Spleen (tissue), 11 donors: ENCODE measurements at regions not wholly inside any gene's neighbourhood (a gene's known extent, or its start where the extent isn't known, plus 50 kb on each side); places are given as distances from the start of the nearest gene placed in this dataset.

ENCODE experiments used
- DNase-seq: peaks from one replicate; pipeline ENCODE4 v3.0.0-alpha.2; 2020
- H3K27ac ChIP-seq, 8 donors: fragments of 200-600 bp; sonication (generic) in 7 of 8; 1 replicate in 4 of 8; 2 replicates in 4 of 8; pipeline versions ENCODE4 v1.5.0 to v1.8.0; 2016 to 2021; ENCODE audit warnings: inconsistent platforms in 4 of 8, mild to moderate bottlenecking in 4 of 8, moderate library complexity in 1 of 8
- H3K27me3 ChIP-seq, 7 donors: fragments of 200-600 bp; sonication (generic) in 6 of 7; replicated peaks in 1 of 7; 1 replicate in 4 of 7; 2 replicates in 3 of 7; pipeline versions ENCODE4 v1.5.0 to v1.8.0; 2016 to 2021; ENCODE audit warnings: inconsistent platforms in 3 of 7, mild to moderate bottlenecking in 1 of 7
- H3K36me3 ChIP-seq, 6 donors: fragments of 200-600 bp; sonication (generic) in 5 of 6; 1 replicate in 4 of 6; 2 replicates in 2 of 6; pipeline versions ENCODE4 v1.5.0 to v1.8.0; 2016 to 2021; ENCODE audit warnings: inconsistent platforms in 2 of 6
- H3K4me1 ChIP-seq, 6 donors: fragments of 200-600 bp; sonication (generic) in 5 of 6; 1 replicate in 3 of 6; 2 replicates in 3 of 6; pipeline versions ENCODE4 v1.5.0 to v1.8.0; 2016 to 2021; ENCODE audit warnings: inconsistent platforms in 3 of 6
- H3K4me3 ChIP-seq, 8 donors: fragments of 200-600 bp; sonication (generic) in 7 of 8; 1 replicate in 4 of 8; 2 replicates in 4 of 8; pipeline versions ENCODE4 v1.5.0 to v1.8.0; 2016 to 2021; ENCODE audit warnings: inconsistent platforms in 4 of 8, mild to moderate bottlenecking in 4 of 8, moderate library complexity in 2 of 8
- H3K9me3 ChIP-seq, 8 donors: fragments of 200-600 bp; sonication (generic) in 7 of 8; 1 replicate in 4 of 8; 2 replicates in 4 of 8; pipeline versions ENCODE4 v1.5.0 to v1.8.0; 2016 to 2021; ENCODE audit warnings: inconsistent platforms in 4 of 8
- POLR2A ChIP-seq, 3 donors: fragments of 450-650 bp; IDR thresholded peaks; one replicate each; pipeline ENCODE4 v1.5.1; 2017; ENCODE audit warnings: antibody characterized with exemption in 3 of 3, mild to moderate bottlenecking in 1 of 3
- POLR2AphosphoS5 ChIP-seq, 3 donors: sonication (generic); formaldehyde crosslinking; IDR thresholded peaks; one replicate each; pipeline ENCODE4 v1.5.1; 2017; ENCODE audit warnings: antibody characterized with exemption in 3 of 3
- WGBS, 5 donors: extraction: QIAGEN DNeasy Blood & Tissue Kit in 3 of 5; methylation state at CpG; one replicate each; pipeline versions ENCODE4 v1.1.5 to v1.1.7; 2013 to 2018; 5-methylcytosine and 5-hydroxymethylcytosine counted together
- intact Hi-C: fragments of 100-400 bp; cut with DNase I; formaldehyde crosslinking; loops from one replicate; pipeline ENCODE4 v1.15.0; 2023; ENCODE audit warnings: low total_unique reads
- TF ChIP-seq, protein P1 (sequence below), 11 experiments: fragments of 200-600 bp in 7 of 11; fragments of 450-650 bp in 4 of 11; sonication (generic) in 4 of 11; IDR thresholded peaks in 8 of 11; conservative IDR thresholded peaks in 3 of 11; 1 replicate in 7 of 11; 2 replicates in 4 of 11; pipeline versions ENCODE4 v1.4.0 to v1.8.0; 2016 to 2021; ENCODE audit warnings: antibody characterized with exemption in 11 of 11, inconsistent platforms in 4 of 11, mild to moderate bottlenecking in 1 of 11
- donor health status: healthy with polysubstance abuse.
- donor health status: DM: no; HTN: no; CAD: no; lungs with moderate emphysema.
- donor health status: DM: no; HTN: no; CAD: no.
- donor health status: Bipolar disorder and iron deficiency.
- donor health status: healthy.
- donor health status: DM: no; HTN: no; CAD: no.
- donor health status: DM: yes; HTN: yes; CAD: no.

DNA sequence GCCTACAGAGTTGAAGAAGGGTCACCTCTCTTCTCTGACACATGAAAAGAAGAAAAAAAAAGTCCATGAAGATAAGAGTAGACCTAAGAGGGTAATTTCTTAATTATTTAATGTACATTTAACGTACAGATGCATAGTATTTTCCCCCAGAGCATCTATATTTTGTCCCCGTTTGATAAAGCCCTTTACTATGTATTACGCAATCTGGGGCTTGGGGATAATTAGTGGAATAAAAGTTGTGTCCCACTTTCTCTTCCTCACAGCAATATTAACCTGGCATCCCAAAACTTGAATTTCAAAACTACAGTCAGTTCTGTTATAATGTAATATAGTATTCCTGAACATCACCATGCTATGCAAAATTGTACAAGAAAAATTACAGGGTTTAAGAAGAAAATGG lies 254.1 kb downstream of the SUCLG1 start:
- intact Hi-C loops = no loop called here
- peaks cover 0 to 11% (median 0%) of the 10 kb centered on the region in 7 donors for H3K27me3 ChIP-seq
- no peaks in the 10 kb centered on the region for H3K9me3 ChIP-seq
- no peaks in the 10 kb centered on the region for H3K4me1 ChIP-seq
- TF ChIP-seq, protein P1, sequence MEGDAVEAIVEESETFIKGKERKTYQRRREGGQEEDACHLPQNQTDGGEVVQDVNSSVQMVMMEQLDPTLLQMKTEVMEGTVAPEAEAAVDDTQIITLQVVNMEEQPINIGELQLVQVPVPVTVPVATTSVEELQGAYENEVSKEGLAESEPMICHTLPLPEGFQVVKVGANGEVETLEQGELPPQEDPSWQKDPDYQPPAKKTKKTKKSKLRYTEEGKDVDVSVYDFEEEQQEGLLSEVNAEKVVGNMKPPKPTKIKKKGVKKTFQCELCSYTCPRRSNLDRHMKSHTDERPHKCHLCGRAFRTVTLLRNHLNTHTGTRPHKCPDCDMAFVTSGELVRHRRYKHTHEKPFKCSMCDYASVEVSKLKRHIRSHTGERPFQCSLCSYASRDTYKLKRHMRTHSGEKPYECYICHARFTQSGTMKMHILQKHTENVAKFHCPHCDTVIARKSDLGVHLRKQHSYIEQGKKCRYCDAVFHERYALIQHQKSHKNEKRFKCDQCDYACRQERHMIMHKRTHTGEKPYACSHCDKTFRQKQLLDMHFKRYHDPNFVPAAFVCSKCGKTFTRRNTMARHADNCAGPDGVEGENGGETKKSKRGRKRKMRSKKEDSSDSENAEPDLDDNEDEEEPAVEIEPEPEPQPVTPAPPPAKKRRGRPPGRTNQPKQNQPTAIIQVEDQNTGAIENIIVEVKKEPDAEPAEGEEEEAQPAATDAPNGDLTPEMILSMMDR (IDR thresholded peaks at IDR 0.05 in 8 of 11, conservative IDR thresholded peaks at IDR 0.05 in 3 of 11) = no peak
- TF ChIP-seq POLR2AphosphoS5 (IDR thresholded peaks at IDR 0.05) = no peak
- no peak for TF ChIP-seq POLR2A (IDR thresholded peaks at IDR 0.05)
- no peaks in the 10 kb centered on the region for H3K36me3 ChIP-seq
- no peak overlapping the region for H3K4me3 ChIP-seq
- H3K27ac ChIP-seq = no peak overlapping the region
- no peak for DNase-seq
- WGBS, 5 donors = 81 to 88% (median 83%) methylated on average over 3 of the region's 3 CpGs

DNA sequence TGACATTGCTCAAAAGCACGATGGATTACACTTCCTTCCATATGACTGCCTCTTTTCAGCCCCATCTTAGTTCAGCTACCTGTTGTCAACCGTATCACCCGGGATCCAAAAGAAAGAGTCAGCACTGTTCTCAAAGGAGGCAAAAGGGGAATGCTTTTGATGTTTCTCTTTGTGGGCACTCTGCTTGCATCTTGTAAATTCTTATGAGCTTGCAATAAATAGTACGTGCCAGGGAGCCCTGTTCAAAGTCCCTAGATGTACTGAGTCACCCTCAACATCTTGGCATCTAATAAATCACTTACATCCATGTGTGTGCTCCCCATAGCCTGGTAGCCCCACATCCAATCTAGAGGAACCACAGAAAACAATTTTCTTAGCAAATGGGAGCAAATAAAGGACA lies 256.9 kb downstream of the SUCLG1 start:
- H3K4me1 ChIP-seq = no peaks in the 10 kb centered on the region
- H3K27me3 ChIP-seq = no peaks in the 10 kb centered on the region
- H3K4me3 ChIP-seq = no peak overlapping the region
- WGBS, 5 donors = 72 to 89% (median 84%) methylated on average over 4 of the region's 4 CpGs
- H3K9me3 ChIP-seq = no peaks in the 10 kb centered on the region
- DNase-seq = no peak
- H3K36me3 ChIP-seq = no peaks in the 10 kb centered on the region
- intact Hi-C loops = no loop called here
- TF ChIP-seq POLR2A (IDR thresholded peaks at IDR 0.05) (no peak), POLR2AphosphoS5 (IDR thresholded peaks at IDR 0.05) (no peak)
- no peak overlapping the region for H3K27ac ChIP-seq

DNA sequence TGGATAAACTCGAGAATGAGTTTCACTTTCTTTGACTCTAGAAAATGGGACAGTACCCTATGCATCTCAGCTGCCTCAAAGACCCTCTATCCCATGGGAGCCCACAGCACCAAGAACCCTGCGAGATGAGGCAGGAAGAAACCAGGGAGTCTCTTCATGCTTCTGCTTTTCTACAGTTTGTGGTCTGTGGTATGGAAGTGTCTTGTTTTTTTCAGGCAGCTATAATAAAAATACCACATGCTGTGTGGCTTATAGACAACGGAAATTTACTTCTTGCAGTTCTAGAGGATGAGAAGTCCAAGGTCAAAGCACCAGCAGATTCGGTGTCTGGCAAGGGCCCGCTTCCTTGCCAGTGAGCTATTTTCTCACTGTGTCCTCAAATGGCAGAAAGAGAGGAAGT lies 257.9 kb downstream of the SUCLG1 start:
- Histone ChIP-seq H3K9me3 (no peaks in the 10 kb centered on the region), H3K4me3 (no peak overlapping the region), H3K36me3 (no peaks in the 10 kb centered on the region), H3K27ac (no peak overlapping the region), H3K27me3 (no peaks in the 10 kb centered on the region), H3K4me1 (no peaks in the 10 kb centered on the region)
- WGBS, 5 donors = 31 to 42% (median 37%) methylated on average over 5 of the region's 5 CpGs
- DNase-seq = no peak
- TF ChIP-seq POLR2AphosphoS5 (IDR thresholded peaks at IDR 0.05) (no peak), POLR2A (IDR thresholded peaks at IDR 0.05) (no peak)
- TF ChIP-seq, protein P1 (IDR thresholded peaks at IDR 0.05 in 8 of 11, conservative IDR thresholded peaks at IDR 0.05 in 3 of 11) = no peak
- intact Hi-C loops = no loop called here

DNA sequence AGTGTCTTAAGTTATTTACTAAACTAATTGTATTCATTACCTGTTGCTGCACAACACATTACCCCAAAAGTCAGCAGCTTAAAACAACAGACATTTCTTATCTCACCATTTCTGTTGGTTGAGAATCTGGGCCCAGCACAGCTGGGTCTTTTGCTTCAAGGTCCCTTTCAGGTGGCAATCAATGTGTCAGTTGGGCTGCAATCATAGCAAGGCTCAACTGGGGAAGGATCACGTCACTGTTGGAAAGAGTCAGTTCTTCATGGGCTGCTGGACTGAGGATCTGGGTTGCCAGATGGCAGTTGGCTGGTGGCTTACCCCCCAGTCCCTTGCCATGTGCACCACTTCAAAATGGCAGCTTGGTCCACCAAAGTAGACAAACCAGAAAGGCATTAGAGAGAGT lies 261.2 kb downstream of the SUCLG1 start:
- no peaks in the 10 kb centered on the region for H3K36me3 ChIP-seq
- 90 to 100% (median 100%) methylated on average over 1 of the region's 1 CpG for WGBS, 5 donors
- TF ChIP-seq POLR2AphosphoS5 (IDR thresholded peaks at IDR 0.05) (no peak), POLR2A (IDR thresholded peaks at IDR 0.05) (no peak)
- TF ChIP-seq, protein P1 (IDR thresholded peaks at IDR 0.05 in 8 of 11, conservative IDR thresholded peaks at IDR 0.05 in 3 of 11) = no peak

More for the DNA sequence above, 261.2 kb downstream of the SUCLG1 start:
- no peak for DNase-seq
- Histone ChIP-seq H3K9me3 (no peaks in the 10 kb centered on the region), H3K27me3 (no peaks in the 10 kb centered on the region), H3K4me3 (no peak overlapping the region), H3K27ac (no peak overlapping the region), H3K4me1 (no peaks in the 10 kb centered on the region)
- intact Hi-C loops = no loop called here
